Nephron (organoid): ENCODE measurements at regions not wholly inside any gene's neighbourhood (a gene's known extent, or its start where the extent isn't known, plus 50 kb on each side); places are given as distances from the start of the nearest gene placed in this dataset.

Source experiments
- H3K27ac Mint-ChIP-seq, 3 experiments: 2 replicates each; pipeline ENCODE4 v1.8.0; 2020; ENCODE audit warnings: mixed read lengths in 3 of 3, mild to moderate bottlenecking in 2 of 3, moderate library complexity in 1 of 3
- H3K27me3 Mint-ChIP-seq: 2 replicates; pipeline ENCODE4 v1.8.0; 2021; ENCODE audit warnings: low read depth, mild to moderate bottlenecking, moderate library complexity, mixed read lengths
- H3K36me3 Mint-ChIP-seq: 2 replicates; pipeline ENCODE4 v1.8.0; 2020; ENCODE audit warnings: low read depth, mixed read lengths
- H3K4me1 Mint-ChIP-seq: 2 replicates; pipeline ENCODE4 v1.8.0; 2020; ENCODE audit warnings: mixed read lengths
- H3K4me3 Mint-ChIP-seq, 3 experiments: 2 replicates each; pipeline ENCODE4 v1.8.0; 2020; ENCODE audit warnings: mild to moderate bottlenecking in 3 of 3, mixed read lengths in 3 of 3, moderate library complexity in 2 of 3
- H3K9me3 Mint-ChIP-seq: 2 replicates; pipeline ENCODE4 v1.8.0; 2020; ENCODE audit warnings: mixed read lengths
- TF ChIP-seq, protein P1 (sequence below), 3 experiments: fragments of 200-600 bp; sonication (generic); IDR thresholded peaks; one replicate each; pipeline ENCODE4 v1.5.0; 2021; ENCODE audit warnings: antibody characterized with exemption in 3 of 3; ENCODE audit not compliant: unreplicated experiment in 3 of 3

DNA sequence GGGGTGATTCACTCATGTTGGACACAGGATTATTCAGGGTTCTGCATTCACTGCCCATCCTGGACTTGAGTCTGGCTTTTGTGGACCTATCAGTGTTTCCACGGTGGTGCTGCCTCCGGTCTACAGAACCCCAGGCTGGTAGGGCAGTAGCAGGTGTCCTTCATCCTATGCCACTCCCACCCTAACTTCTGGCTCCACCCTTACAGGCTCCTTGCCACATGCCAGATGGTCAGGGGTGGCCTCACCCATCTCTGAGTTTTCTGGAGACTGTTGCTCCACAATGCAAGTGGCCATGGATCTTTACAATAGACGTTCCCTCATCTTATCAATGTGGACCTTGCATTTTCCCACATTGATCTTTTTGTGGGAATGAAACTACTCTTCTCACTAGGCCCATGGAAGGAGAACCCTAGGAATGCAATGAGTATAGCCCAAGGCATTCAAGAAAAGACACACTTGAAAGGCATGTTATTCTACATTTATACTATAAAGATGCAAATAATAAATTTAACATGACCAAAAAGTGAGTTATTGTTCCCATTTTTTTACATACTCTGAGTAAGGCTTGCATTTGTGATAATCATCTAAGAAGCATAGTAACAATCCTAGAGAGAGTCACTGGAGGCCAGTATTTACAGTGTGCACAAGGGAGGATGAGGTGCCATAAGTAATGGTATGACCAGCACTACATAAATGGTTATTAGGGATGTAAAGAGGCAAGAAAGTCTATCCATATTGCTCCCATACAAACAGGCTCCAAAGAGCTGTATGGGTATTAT is 57.4 kb upstream of the ADO start:
- Mint-ChIP-seq H3K4me1 (no peaks in the 10 kb centered on the region), H3K4me3 (no peak overlapping the region), H3K27ac (no peak overlapping the region), H3K27me3 (no peaks in the 10 kb centered on the region), H3K9me3 (no peaks in the 10 kb centered on the region), H3K36me3 (no peaks in the 10 kb centered on the region)
- TF ChIP-seq, protein P1, sequence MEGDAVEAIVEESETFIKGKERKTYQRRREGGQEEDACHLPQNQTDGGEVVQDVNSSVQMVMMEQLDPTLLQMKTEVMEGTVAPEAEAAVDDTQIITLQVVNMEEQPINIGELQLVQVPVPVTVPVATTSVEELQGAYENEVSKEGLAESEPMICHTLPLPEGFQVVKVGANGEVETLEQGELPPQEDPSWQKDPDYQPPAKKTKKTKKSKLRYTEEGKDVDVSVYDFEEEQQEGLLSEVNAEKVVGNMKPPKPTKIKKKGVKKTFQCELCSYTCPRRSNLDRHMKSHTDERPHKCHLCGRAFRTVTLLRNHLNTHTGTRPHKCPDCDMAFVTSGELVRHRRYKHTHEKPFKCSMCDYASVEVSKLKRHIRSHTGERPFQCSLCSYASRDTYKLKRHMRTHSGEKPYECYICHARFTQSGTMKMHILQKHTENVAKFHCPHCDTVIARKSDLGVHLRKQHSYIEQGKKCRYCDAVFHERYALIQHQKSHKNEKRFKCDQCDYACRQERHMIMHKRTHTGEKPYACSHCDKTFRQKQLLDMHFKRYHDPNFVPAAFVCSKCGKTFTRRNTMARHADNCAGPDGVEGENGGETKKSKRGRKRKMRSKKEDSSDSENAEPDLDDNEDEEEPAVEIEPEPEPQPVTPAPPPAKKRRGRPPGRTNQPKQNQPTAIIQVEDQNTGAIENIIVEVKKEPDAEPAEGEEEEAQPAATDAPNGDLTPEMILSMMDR (IDR thresholded peaks at IDR 0.05; ENCODE audit: unreplicated experiment in 3 of 3), result no peak

GRCh38 chr10:62748386-62748785 is 56.1 kb upstream of the ADO start:
- Mint-ChIP-seq H3K4me3 (no peak overlapping the region), H3K9me3 (no peaks in the 10 kb centered on the region), H3K27ac (no peak overlapping the region), H3K36me3 (no peaks in the 10 kb centered on the region), H3K27me3 (no peaks in the 10 kb centered on the region), H3K4me1 (no peaks in the 10 kb centered on the region)
- TF ChIP-seq, protein P1 (IDR thresholded peaks at IDR 0.05; ENCODE audit: unreplicated experiment in 3 of 3), result no peak

GRCh38 chr10:62749093-62749683 is 55.3 kb upstream of the ADO start:
- Mint-ChIP-seq H3K36me3 (no peaks in the 10 kb centered on the region), H3K27me3 (no peaks in the 10 kb centered on the region), H3K4me1 (no peaks in the 10 kb centered on the region), H3K27ac (no peak overlapping the region), H3K4me3 (no peak overlapping the region), H3K9me3 (no peaks in the 10 kb centered on the region)
- TF ChIP-seq, protein P1 (IDR thresholded peaks at IDR 0.05; ENCODE audit: unreplicated experiment in 3 of 3), result no peak
